ENCODE measurements at regions not wholly inside any gene's neighbourhood (a gene's known extent, or its start where the extent isn't known, plus 50 kb on each side); places are given as distances from the start of the nearest gene placed in this dataset.
"Not testable (repeated sequence)": the region's sequence is repeated elsewhere in the genome, so short reads cannot be mapped to it uniquely, and the experiment has no call there.

GRCh38 chr10:27344568-27345454, 104.2 kb upstream of the ACBD5 start:
- DNase-seq (ENCODE audit: low spot score): no peak

GRCh38 chr10:27341001-27341400, 100.4 kb upstream of the ACBD5 start:
- DNase-seq (ENCODE audit: low spot score): no peak

DNA sequence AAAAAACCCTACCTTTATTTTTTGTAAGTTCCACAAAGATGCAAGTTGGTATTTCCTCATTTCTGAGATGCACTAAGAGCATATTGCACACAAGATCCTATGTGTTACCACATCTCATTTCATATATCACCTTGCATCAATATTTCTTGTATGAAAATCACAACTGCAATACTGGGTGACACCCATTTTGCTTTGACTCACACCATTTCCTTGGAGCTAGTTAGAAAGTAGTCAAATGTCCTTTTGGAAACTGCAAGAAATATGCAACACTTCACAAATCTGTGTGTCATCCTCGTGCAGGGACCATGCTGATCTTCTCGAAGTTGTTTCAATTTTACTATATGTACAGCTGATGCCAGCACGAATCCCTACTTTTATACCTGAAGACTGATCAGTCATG, 94.6 kb upstream of the ACBD5 start:
- not testable (repeated sequence) for DNase-seq (ENCODE audit: low spot score)

DNA sequence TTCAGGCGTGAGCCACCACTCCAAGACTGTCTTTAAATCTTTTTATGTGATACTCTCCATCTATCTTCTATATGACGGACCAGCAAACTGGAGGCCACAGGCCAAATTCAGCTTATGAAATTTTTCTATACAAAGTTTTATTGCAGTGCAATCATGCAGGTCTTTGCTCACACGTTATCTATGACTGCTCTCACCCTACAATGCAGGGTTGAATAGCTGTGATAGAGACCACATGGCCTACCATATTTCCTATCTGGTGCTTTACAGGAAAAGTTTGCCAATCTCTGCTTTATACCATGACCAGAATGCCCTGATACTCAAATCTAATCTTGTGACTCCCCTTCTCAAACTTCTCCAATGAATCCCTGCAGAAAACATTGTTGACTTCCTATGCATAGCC, 89.5 kb upstream of the ACBD5 start:
- DNase-seq (ENCODE audit: low spot score): no peak

DNA sequence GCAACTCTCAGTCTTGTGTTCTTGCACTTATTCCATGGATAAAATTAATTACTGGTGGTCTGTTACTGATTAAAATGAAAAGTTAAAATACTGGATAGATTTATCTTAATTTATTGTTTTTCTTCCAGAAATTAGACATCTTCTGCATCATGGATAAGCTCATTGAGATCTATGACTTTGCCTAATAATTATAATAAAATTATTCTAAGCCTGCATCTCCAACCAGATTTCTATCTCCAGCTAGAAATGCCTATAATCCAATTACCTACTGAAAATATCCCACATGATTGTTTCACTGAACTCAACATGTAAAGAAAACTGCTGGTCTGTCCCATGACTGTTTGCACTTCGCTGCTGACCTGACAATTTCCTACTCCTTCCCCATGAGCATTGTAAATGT, 88.3 kb upstream of the ACBD5 start:
- DNase-seq (ENCODE audit: low spot score): no peak

DNA sequence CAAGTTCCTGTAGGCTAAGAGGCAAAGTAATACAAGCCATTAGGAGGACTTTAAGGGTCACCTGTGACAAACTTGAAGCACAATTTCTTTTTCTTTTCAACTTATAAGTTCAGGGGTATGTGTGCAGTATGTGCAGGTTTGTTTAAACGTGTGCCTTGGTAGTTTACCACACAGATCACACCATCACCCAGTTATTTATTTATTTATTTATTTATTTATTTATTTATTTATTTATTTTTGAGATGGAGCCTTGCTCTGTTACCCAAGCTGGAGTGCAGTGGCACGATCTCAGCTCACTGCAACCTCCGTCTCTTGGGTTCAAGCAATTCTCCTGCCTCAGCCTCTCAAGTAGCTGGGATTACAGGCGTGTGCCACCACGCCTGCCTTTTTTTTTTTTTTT, 86.2 kb upstream of the ACBD5 start:
- DNase-seq (ENCODE audit: low spot score): not testable (repeated sequence)

DNA sequence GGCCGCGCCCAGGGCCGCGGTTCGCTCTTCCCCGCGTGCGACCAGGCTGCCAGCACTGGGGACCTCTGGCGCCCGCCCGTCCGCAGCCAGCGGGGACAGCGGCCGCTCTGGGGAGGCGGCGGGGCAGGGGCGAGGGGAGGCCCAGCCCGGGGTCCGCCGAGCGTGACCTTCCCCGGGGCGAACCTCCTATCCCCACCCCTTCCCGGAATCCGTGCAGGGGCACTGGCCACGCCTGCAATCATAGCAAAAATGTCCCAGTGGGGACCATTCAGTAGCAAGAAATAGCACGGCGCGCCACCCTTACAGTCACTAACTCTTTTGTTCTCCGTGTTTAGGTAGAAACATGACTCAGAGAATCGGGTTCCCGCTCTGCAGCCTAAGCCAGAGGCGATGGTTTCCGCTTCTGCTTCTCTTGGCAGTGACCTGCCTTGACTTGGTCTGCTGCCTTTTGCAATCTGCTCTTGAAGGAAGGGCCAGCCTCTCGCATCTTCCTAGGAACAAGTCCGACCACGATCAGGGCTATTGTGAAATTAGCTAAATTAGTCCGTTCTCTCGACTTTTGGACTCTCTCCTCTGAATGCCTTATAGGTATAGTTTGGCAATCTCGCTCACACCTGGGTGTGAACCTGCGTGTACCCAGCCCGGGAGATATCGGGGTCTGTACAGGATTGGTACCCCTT, 79.3 kb upstream of the ACBD5 start:
- DNase-seq (ENCODE audit: low spot score): peak; percentile 17

GRCh38 chr10:27319139-27319538, 78.5 kb upstream of the ACBD5 start:
- not testable (repeated sequence) for DNase-seq (ENCODE audit: low spot score)

DNA sequence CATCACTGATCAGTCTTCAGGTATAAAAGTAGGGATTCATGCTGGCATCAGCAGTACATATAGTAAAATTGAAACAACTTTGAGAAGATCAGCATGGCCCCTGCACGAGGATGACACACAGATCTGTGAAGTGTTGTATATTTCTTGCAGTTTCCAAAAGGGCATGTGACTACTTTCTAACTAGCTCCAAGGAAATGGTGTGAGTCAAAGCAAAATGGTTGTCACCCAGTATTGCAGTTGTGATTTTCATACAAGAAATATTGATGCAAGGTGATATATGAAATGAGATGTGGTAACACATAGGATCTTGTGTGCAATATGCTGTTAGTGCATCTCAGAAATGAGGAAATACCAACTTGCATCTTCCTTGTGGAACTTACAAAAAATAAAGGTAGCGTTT, 74.5 kb upstream of the ACBD5 start:
- not testable (repeated sequence) for DNase-seq (ENCODE audit: low spot score)

GRCh38 chr10:27313586-27313985, 73.0 kb upstream of the ACBD5 start:
- not testable (repeated sequence) for DNase-seq (ENCODE audit: low spot score)

DNA sequence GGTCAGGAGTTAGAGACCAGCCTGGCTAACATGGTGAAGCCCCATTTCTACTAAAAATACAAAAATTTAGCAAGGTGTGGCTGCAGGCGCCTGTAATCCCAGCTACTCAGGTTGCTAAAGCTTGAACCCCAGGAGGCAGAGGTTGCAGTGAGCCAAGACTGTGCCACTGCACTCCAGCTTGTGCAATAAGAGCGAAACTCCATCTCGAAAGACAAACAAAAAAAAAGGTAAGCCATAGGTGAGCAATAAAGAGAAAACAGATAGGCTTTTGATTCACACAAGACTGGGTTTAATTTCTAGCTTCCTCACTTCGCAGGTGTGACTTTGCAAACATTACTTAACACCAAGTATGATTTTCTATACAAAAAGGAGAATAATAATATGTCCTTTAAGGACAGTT, 72.3 kb upstream of the ACBD5 start:
- DNase-seq (ENCODE audit: low spot score): no peak

DNA sequence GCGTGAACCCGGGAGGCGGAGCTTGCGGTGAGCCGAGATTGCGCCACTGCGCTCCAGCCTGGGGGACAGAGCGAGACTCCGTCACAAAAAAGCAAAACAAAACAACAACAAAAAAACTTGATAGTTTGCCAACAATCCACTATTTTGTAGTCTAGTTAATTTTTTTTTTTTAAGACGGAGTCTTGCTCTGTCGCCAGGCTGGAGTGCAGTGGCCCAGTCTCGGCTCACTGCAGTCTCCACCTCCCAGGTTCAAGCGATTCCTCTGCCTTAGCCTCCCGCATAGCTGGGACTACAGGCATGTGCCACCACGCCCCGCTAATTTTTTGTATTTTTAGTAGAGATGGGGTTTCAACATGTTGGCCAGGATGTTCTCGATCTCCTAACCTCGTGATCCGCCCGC, 71.2 kb upstream of the ACBD5 start:
- DNase-seq (ENCODE audit: low spot score): not testable (repeated sequence)

GRCh38 chr10:27298522-27298850, 57.9 kb upstream of the ACBD5 start:
- DNase-seq (ENCODE audit: low spot score): not testable (repeated sequence)

GRCh38 chr10:27297844-27298521, 57.4 kb upstream of the ACBD5 start:
- DNase-seq (ENCODE audit: low spot score): no peak

DNA sequence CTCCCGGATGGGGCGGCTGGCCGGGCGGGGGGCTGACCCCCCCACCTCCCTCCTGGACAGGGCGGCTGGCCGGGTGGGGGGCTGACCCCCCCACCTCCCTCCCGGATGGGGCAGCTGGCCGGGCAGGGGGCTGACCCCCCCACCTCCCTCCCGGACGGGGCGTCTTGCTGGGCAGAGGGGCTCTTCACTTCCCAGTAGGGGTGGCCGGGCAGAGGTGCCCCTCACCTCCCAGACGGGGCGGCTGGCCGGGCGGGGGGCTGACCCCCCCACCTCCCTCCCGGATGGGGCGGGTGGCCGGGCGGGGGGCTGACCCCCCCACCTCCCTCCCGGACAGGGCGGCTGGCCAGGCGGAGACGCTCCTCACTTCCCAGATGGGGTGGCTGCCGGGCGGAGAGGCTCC, 55.7 kb upstream of the ACBD5 start:
- not testable (repeated sequence) for DNase-seq (ENCODE audit: low spot score)

DNA sequence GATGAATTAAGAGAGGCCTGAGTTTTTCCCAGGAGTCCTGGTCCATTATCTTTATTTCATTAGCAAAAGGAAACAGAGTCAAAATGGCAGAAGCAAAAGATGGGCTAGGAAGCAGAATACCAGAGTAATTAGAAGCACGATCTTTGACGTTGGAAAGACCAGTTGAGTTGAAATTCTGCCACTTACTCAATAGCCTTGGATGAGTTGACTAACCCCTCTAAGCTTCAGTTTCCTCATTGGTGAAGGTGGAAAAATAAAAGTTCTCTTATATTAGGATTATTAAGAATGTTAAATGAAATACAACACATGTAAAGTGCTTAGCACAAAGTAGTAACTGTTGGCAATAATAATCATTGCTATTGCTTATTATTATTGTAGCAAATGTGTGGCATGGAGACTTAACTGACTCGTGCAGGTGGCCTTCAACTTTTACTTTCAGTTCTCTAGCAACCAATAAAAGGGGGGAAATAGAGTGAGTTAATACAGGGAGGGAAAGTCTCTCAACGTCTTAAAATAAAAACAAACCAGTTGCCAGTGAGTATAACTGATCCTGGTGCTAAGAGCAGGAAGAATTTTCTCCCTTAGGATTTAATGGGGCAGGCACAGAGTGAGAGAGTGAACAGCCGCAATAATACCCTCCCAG, 50.8 kb upstream of the ACBD5 start:
- DNase-seq (ENCODE audit: low spot score): not testable (repeated sequence)
